ENCODE measurements at regions not wholly inside any gene's neighbourhood (a gene's known extent, or its start where the extent isn't known, plus 50 kb on each side); places are given as distances from the start of the nearest gene placed in this dataset.

DNA sequence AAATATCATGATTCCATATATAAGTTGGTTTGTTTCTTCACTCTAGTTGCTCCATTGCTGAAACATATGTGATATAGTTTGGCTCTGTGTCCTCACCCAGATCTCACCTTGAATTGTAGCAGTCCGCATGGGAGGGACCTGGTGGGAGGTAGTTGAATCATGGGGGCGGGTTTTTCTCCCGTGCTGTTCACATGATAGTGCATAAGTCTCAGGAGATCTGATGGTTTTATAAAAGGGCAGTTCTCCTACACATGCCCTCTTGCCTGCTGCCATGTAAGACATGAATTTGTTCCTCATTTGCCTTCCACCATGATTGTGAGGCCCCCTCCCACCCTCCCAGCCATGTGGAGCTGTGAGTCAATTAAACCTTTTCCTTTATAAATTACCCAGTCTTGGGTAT, 915.5 kb downstream of the KCNJ2 start:
- TF ChIP-seq, protein P1, sequence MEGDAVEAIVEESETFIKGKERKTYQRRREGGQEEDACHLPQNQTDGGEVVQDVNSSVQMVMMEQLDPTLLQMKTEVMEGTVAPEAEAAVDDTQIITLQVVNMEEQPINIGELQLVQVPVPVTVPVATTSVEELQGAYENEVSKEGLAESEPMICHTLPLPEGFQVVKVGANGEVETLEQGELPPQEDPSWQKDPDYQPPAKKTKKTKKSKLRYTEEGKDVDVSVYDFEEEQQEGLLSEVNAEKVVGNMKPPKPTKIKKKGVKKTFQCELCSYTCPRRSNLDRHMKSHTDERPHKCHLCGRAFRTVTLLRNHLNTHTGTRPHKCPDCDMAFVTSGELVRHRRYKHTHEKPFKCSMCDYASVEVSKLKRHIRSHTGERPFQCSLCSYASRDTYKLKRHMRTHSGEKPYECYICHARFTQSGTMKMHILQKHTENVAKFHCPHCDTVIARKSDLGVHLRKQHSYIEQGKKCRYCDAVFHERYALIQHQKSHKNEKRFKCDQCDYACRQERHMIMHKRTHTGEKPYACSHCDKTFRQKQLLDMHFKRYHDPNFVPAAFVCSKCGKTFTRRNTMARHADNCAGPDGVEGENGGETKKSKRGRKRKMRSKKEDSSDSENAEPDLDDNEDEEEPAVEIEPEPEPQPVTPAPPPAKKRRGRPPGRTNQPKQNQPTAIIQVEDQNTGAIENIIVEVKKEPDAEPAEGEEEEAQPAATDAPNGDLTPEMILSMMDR (conservative IDR thresholded peaks at IDR 0.05): no peak
- TF ChIP-seq EZH2 (IDR thresholded peaks at IDR 0.05; ENCODE audit: low read depth): no peak

Data from PC-9 (cell line).